Gastrocnemius medialis (tissue), 4 donors: ENCODE measurements at regions not wholly inside any gene's neighbourhood (a gene's known extent, or its start where the extent isn't known, plus 50 kb on each side); places are given as distances from the start of the nearest gene placed in this dataset.

Source experiments
- POLR2A ChIP-seq, 2 donors: fragments of 450-650 bp; IDR thresholded peaks; one replicate each; pipeline ENCODE4 v1.6.1; 2017; ENCODE audit warnings: antibody characterized with exemption in 2 of 2, mild to moderate bottlenecking in 2 of 2, moderate library complexity in 2 of 2
- TF ChIP-seq, protein P1 (sequence below), 5 experiments: fragments of 450-650 bp in 3 of 5; fragments of 200-600 bp in 2 of 5; sonication (generic) in 2 of 5; IDR thresholded peaks in 4 of 5; conservative IDR thresholded peaks in 1 of 5; 1 replicate in 4 of 5; 2 replicates in 1 of 5; pipeline ENCODE4 v1.5.1; 2016 to 2019; ENCODE audit warnings: antibody characterized with exemption in 5 of 5, mild to moderate bottlenecking in 3 of 5, moderate library complexity in 3 of 5

- TF ChIP-seq, protein P1, sequence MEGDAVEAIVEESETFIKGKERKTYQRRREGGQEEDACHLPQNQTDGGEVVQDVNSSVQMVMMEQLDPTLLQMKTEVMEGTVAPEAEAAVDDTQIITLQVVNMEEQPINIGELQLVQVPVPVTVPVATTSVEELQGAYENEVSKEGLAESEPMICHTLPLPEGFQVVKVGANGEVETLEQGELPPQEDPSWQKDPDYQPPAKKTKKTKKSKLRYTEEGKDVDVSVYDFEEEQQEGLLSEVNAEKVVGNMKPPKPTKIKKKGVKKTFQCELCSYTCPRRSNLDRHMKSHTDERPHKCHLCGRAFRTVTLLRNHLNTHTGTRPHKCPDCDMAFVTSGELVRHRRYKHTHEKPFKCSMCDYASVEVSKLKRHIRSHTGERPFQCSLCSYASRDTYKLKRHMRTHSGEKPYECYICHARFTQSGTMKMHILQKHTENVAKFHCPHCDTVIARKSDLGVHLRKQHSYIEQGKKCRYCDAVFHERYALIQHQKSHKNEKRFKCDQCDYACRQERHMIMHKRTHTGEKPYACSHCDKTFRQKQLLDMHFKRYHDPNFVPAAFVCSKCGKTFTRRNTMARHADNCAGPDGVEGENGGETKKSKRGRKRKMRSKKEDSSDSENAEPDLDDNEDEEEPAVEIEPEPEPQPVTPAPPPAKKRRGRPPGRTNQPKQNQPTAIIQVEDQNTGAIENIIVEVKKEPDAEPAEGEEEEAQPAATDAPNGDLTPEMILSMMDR (IDR thresholded peaks at IDR 0.05 in 4 of 5, conservative IDR thresholded peaks at IDR 0.05 in 1 of 5) = no peak
- TF ChIP-seq POLR2A (IDR thresholded peaks at IDR 0.05) = no peak
These were observed 112.7 kb downstream of the SIPA1L2 start for GRCh38 chr1:232517204-232517603.
